CD8-positive, alpha-beta memory T cell (primary cell): ENCODE measurements at regions not wholly inside any gene's neighbourhood (a gene's known extent, or its start where the extent isn't known, plus 50 kb on each side); places are given as distances from the start of the nearest gene placed in this dataset.

Experiments
- CTCF ChIA-PET: fragments of 350-600 bp; sonication (Branson Sonifier 250); formaldehyde crosslinking; loops from one replicate; lab custom pipeline; 2021; ENCODE audit warnings: antibody characterized with exemption; lab: Charles Lee
- POLR2A ChIA-PET: fragments of 350-600 bp; sonication (Branson Sonifier 250); formaldehyde crosslinking; loops from one replicate; lab custom pipeline; 2021; ENCODE audit warnings: antibody characterized with exemption; lab: Charles Lee
- DNase-seq, 5 donors: peaks; one replicate each; pipeline versions ENCODE4 v3.0.0 to v3.0.0-alpha.2; 2020 to 2022; ENCODE audit warnings: mixed read lengths in 1 of 5
- H3K27ac ChIP-seq: one replicate; pipeline ENCODE4 v1.7.0; 2013; ENCODE audit warnings: low read depth, mild to moderate bottlenecking, low read length, moderate library complexity
- H3K27me3 ChIP-seq: 2 replicates; pipeline ENCODE4 v1.7.0; 2013; ENCODE audit warnings: low read length, mild to moderate bottlenecking; ENCODE audit not compliant: insufficient read depth, poor library complexity, severe bottlenecking
- H3K36me3 ChIP-seq: 2 replicates; pipeline ENCODE4 v1.7.0; 2013; ENCODE audit warnings: mild to moderate bottlenecking, low read length, moderate library complexity; ENCODE audit not compliant: insufficient read depth
- H3K4me1 ChIP-seq: 2 replicates; pipeline ENCODE4 v1.7.0; 2013; ENCODE audit warnings: mild to moderate bottlenecking, low read length, moderate library complexity; ENCODE audit not compliant: insufficient read depth
- H3K4me3 ChIP-seq: 2 replicates; pipeline ENCODE4 v1.7.0; 2013; ENCODE audit warnings: mild to moderate bottlenecking, low read length
- H3K9me3 ChIP-seq: 2 replicates; pipeline ENCODE4 v1.7.0; 2013; ENCODE audit warnings: mild to moderate bottlenecking, low read length
- H3K27ac Mint-ChIP-seq, 8 donors: one replicate each; pipeline ENCODE4 v1.8.0; 2020 to 2021; ENCODE audit warnings: mixed read lengths in 8 of 8, mild to moderate bottlenecking in 6 of 8, inconsistent platforms in 3 of 8, moderate library complexity in 3 of 8
- H3K27me3 Mint-ChIP-seq, 2 donors: one replicate each; pipeline ENCODE4 v1.8.0; 2020 to 2021; ENCODE audit warnings: mixed read lengths in 2 of 2, mild to moderate bottlenecking in 1 of 2, moderate library complexity in 1 of 2
- H3K36me3 Mint-ChIP-seq, 3 donors: one replicate each; pipeline ENCODE4 v1.8.0; 2020 to 2021; ENCODE audit warnings: mixed read lengths in 3 of 3, inconsistent platforms in 1 of 3, mild to moderate bottlenecking in 1 of 3
- H3K4me1 Mint-ChIP-seq, 3 donors: one replicate each; pipeline ENCODE4 v1.8.0; 2020 to 2021; ENCODE audit warnings: mixed read lengths in 3 of 3, inconsistent platforms in 1 of 3, mild to moderate bottlenecking in 1 of 3
- H3K4me3 Mint-ChIP-seq, 7 donors: one replicate each; pipeline ENCODE4 v1.8.0; 2020 to 2021; ENCODE audit warnings: mixed read lengths in 7 of 7, mild to moderate bottlenecking in 6 of 7, moderate library complexity in 4 of 7, inconsistent platforms in 2 of 7
- H3K9me3 Mint-ChIP-seq, 5 donors: one replicate each; pipeline ENCODE4 v1.8.0; 2020 to 2022; ENCODE audit warnings: mixed read lengths in 5 of 5, mild to moderate bottlenecking in 3 of 5, moderate library complexity in 2 of 5, inconsistent platforms in 1 of 5

DNA sequence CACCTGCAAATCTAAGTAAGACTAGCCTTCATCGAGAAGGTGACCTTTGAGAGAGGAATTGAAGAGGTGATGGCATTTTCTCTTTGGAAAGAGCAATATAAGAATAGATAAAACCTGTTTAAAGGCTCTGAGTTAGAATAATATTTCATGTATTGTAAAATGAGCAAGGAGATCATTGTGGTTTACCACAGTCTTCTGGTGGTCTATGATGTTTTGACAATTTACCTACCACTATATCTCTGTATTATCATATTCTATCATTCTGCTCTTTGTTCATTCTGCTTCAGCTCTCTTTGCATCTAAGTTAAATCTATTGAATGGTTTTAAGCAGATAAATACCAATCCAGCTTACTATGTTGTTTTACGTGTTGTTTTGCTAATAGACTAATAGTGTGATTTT lies 982.3 kb downstream of the SI start:
- Mint-ChIP-seq H3K27ac (no peak overlapping the region), H3K27me3 (peaks cover 0 to 1% of the 10 kb centered on the region in 2 donors), H3K9me3 (peaks cover 3 to 28% (median 10%) of the 10 kb centered on the region in 5 donors), H3K4me3 (no peak overlapping the region), H3K36me3 (no peaks in the 10 kb centered on the region), H3K4me1 (no peaks in the 10 kb centered on the region)
- ChIA-PET POLR2A (no interaction called here), CTCF (no interaction called here)
- Histone ChIP-seq H3K27ac (no peak overlapping the region), H3K4me1 (no peaks in the 10 kb centered on the region), H3K27me3 (no peaks in the 10 kb centered on the region), H3K9me3 (no peaks in the 10 kb centered on the region), H3K4me3 (no peak overlapping the region), H3K36me3 (no peaks in the 10 kb centered on the region)
- no peak for DNase-seq

GRCh38 chr3:164095279-164095678 lies 983.0 kb downstream of the SI start:
- Histone ChIP-seq H3K9me3 (no peaks in the 10 kb centered on the region), H3K4me1 (no peaks in the 10 kb centered on the region), H3K4me3 (no peak overlapping the region), H3K27me3 (no peaks in the 10 kb centered on the region), H3K27ac (no peak overlapping the region), H3K36me3 (no peaks in the 10 kb centered on the region)
- no peak overlapping the region for H3K27ac Mint-ChIP-seq
- no peak overlapping the region for H3K4me3 Mint-ChIP-seq
- H3K36me3 Mint-ChIP-seq = no peaks in the 10 kb centered on the region
- H3K9me3 Mint-ChIP-seq = peaks cover 6 to 32% (median 10%) of the 10 kb centered on the region in 5 donors
- peaks cover 0 to 1% of the 10 kb centered on the region in 2 donors for H3K27me3 Mint-ChIP-seq
- CTCF ChIA-PET = no interaction called here
- DNase-seq = no peak
- POLR2A ChIA-PET = no interaction called here
- no peaks in the 10 kb centered on the region for H3K4me1 Mint-ChIP-seq

DNA sequence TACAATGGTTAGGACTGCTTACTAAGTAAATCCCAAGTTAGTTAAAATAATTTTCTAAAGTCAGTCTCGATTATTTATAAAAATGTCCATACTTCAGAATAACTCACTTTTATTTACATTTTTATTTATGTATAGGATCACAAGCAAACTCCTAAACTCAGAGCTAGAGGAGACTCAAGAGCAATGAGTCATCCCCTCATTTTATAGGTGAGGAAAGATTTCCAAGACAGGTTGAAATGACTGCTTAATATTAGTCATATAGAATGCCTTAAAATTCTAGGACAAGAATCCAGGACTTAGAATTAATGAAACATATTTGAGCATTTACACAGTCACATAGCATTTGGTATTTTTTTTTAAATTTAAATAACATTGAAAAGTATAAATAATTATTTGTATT lies 983.8 kb downstream of the SI start:
- Mint-ChIP-seq H3K9me3 (peaks cover 6 to 25% (median 10%) of the 10 kb centered on the region in 5 donors), H3K27ac (no peak overlapping the region), H3K36me3 (no peaks in the 10 kb centered on the region), H3K4me3 (no peak overlapping the region), H3K27me3 (peaks cover 0 to 1% of the 10 kb centered on the region in 2 donors), H3K4me1 (no peaks in the 10 kb centered on the region)
- DNase-seq = no peak
- Histone ChIP-seq H3K9me3 (no peaks in the 10 kb centered on the region), H3K36me3 (no peaks in the 10 kb centered on the region), H3K4me3 (no peak overlapping the region), H3K4me1 (no peaks in the 10 kb centered on the region), H3K27me3 (no peaks in the 10 kb centered on the region), H3K27ac (no peak overlapping the region)
- ChIA-PET POLR2A (no interaction called here), CTCF (no interaction called here)

DNA sequence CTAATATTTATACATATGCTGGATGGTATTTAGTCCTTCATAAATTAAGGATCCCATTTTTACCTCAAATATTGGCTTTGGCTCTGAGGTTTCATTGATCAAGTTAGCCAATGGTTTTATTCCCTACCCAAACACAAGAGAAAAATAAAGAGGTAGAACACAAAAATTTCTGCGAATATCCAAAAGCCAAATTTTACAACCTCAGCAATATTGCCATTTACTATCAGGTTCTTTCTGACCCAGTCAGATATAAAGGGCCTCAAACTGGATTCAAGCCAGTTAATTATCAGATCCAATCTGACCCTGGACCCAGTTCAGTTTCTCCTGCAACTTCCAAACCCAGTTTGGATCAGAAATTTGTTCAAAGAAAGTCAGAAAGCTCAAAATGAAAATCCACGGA lies 998.1 kb downstream of the SI start:
- no peaks in the 10 kb centered on the region for H3K4me1 ChIP-seq
- H3K27me3 ChIP-seq = no peaks in the 10 kb centered on the region
- no peaks in the 10 kb centered on the region for H3K27me3 Mint-ChIP-seq
- no peak overlapping the region for H3K4me3 ChIP-seq
- H3K27ac Mint-ChIP-seq = no peak overlapping the region
- POLR2A ChIA-PET = no interaction called here
- H3K9me3 ChIP-seq = no peaks in the 10 kb centered on the region
- H3K36me3 ChIP-seq = no peaks in the 10 kb centered on the region
- no peak overlapping the region for H3K27ac ChIP-seq
- H3K4me3 Mint-ChIP-seq = no peak overlapping the region
- H3K9me3 Mint-ChIP-seq = peaks cover 0 to 7% (median 7%) of the 10 kb centered on the region in 5 donors
- CTCF ChIA-PET = no interaction called here
- H3K36me3 Mint-ChIP-seq = no peaks in the 10 kb centered on the region
- DNase-seq = no peak
- H3K4me1 Mint-ChIP-seq = no peaks in the 10 kb centered on the region

GRCh38 chr3:164064298-164064697 lies 1014.0 kb downstream of the SI start:
- H3K27ac Mint-ChIP-seq = no peak overlapping the region
- Histone ChIP-seq H3K36me3 (no peaks in the 10 kb centered on the region), H3K27me3 (no peaks in the 10 kb centered on the region), H3K4me1 (no peaks in the 10 kb centered on the region), H3K4me3 (no peak overlapping the region), H3K27ac (no peak overlapping the region), H3K9me3 (no peaks in the 10 kb centered on the region)
- peaks cover 4 to 31% (median 10%) of the 10 kb centered on the region in 5 donors for H3K9me3 Mint-ChIP-seq
- DNase-seq = no peak
- CTCF ChIA-PET = no interaction called here
- no peaks in the 10 kb centered on the region for H3K27me3 Mint-ChIP-seq
- POLR2A ChIA-PET = no interaction called here
- no peak overlapping the region for H3K4me3 Mint-ChIP-seq
- H3K36me3 Mint-ChIP-seq = no peaks in the 10 kb centered on the region
- H3K4me1 Mint-ChIP-seq = no peaks in the 10 kb centered on the region

- POLR2A ChIA-PET = no interaction called here
- no peaks in the 10 kb centered on the region for H3K27me3 Mint-ChIP-seq
- H3K27ac ChIP-seq = no peak overlapping the region
- H3K27me3 ChIP-seq = no peaks in the 10 kb centered on the region
- no peaks in the 10 kb centered on the region for H3K9me3 ChIP-seq
- no peak for DNase-seq
- no peak overlapping the region for H3K4me3 Mint-ChIP-seq
- CTCF ChIA-PET = no interaction called here
- H3K4me1 ChIP-seq = no peaks in the 10 kb centered on the region
- H3K9me3 Mint-ChIP-seq = peaks cover 4 to 29% (median 9%) of the 10 kb centered on the region in 5 donors
- no peaks in the 10 kb centered on the region for H3K4me1 Mint-ChIP-seq
- no peak overlapping the region for H3K4me3 ChIP-seq
- no peak overlapping the region for H3K27ac Mint-ChIP-seq
- no peaks in the 10 kb centered on the region for H3K36me3 ChIP-seq
- no peaks in the 10 kb centered on the region for H3K36me3 Mint-ChIP-seq
Observed at GRCh38 chr3:164060923-164061322, 1017.4 kb downstream of the SI start.

DNA sequence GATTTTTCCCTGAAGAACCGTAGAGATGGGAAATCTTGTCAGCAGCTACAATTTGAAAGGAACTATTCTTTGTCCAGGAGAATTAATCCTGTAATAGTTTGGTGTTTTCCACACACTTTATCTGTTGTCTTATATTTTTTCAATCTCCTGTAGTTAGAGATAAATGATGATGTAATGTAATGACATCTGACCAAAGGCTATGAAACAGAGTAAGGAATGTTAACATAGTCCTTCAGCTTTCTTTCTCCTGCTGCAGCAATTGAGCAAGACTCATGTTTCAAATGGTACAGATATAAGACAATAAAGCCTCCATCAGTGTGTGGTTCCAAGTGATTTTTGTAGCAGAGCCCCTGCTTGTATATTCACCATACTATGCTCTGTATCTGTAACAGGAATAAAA lies 1028.4 kb downstream of the SI start:
- Histone ChIP-seq H3K4me1 (no peaks in the 10 kb centered on the region), H3K4me3 (no peak overlapping the region), H3K9me3 (no peaks in the 10 kb centered on the region), H3K27ac (no peak overlapping the region), H3K27me3 (no peaks in the 10 kb centered on the region), H3K36me3 (no peaks in the 10 kb centered on the region)
- no peak overlapping the region for H3K27ac Mint-ChIP-seq
- DNase-seq = no peak
- no peaks in the 10 kb centered on the region for H3K36me3 Mint-ChIP-seq
- ChIA-PET POLR2A (no interaction called here), CTCF (no interaction called here)
- peaks cover 0 to 10% (median 4%) of the 10 kb centered on the region in 5 donors for H3K9me3 Mint-ChIP-seq
- no peaks in the 10 kb centered on the region for H3K4me1 Mint-ChIP-seq
- H3K27me3 Mint-ChIP-seq = no peaks in the 10 kb centered on the region
- no peak overlapping the region for H3K4me3 Mint-ChIP-seq

- no peak overlapping the region for H3K27ac ChIP-seq
- H3K27ac Mint-ChIP-seq = no peak overlapping the region
- H3K9me3 ChIP-seq = no peaks in the 10 kb centered on the region
- POLR2A ChIA-PET = no interaction called here
- no peak overlapping the region for H3K4me3 ChIP-seq
- H3K9me3 Mint-ChIP-seq = peaks cover 0 to 8% (median 4%) of the 10 kb centered on the region in 5 donors
- no peaks in the 10 kb centered on the region for H3K4me1 Mint-ChIP-seq
- H3K36me3 Mint-ChIP-seq = no peaks in the 10 kb centered on the region
- no peaks in the 10 kb centered on the region for H3K4me1 ChIP-seq
- CTCF ChIA-PET = no interaction called here
- H3K36me3 ChIP-seq = no peaks in the 10 kb centered on the region
- H3K27me3 ChIP-seq = no peaks in the 10 kb centered on the region
- no peak overlapping the region for H3K4me3 Mint-ChIP-seq
- H3K27me3 Mint-ChIP-seq = no peaks in the 10 kb centered on the region
- no peak for DNase-seq
Observed at GRCh38 chr3:164048451-164048850, 1029.8 kb downstream of the SI start.

DNA sequence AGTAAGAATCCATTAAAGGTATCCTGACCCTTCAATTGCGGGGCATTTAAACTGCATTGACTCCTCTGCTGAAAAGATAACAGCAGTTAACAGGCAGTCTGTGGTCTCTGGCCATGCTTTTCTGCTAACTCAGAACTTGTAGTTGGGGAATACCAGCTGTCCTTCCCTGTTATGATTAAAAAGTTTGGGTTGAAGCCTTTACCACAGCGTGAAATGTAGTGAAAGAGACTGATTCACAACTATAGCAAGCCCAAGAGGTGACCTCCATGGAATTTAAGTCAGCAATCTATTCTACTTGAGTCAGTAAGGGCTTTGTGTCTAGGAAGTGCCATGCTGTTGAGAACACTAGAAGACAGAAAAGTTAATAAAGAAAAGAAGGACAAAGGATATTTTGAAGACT lies 1037.3 kb downstream of the SI start:
- H3K4me1 Mint-ChIP-seq = no peaks in the 10 kb centered on the region
- H3K36me3 Mint-ChIP-seq = no peaks in the 10 kb centered on the region
- DNase-seq = no peak
- H3K4me3 ChIP-seq = no peak overlapping the region
- H3K9me3 ChIP-seq = no peaks in the 10 kb centered on the region
- H3K4me3 Mint-ChIP-seq = no peak overlapping the region
- H3K27me3 ChIP-seq = no peaks in the 10 kb centered on the region
- no peaks in the 10 kb centered on the region for H3K4me1 ChIP-seq
- no peaks in the 10 kb centered on the region for H3K36me3 ChIP-seq
- H3K27ac Mint-ChIP-seq = no peak overlapping the region
- ChIA-PET CTCF (no interaction called here), POLR2A (no interaction called here)
- H3K27ac ChIP-seq = no peak overlapping the region
- H3K27me3 Mint-ChIP-seq = no peaks in the 10 kb centered on the region
- H3K9me3 Mint-ChIP-seq = peaks cover 0 to 15% (median 6%) of the 10 kb centered on the region in 5 donors
